VCaP (cell line): ENCODE measurements at regions not wholly inside any gene's neighbourhood (a gene's known extent, or its start where the extent isn't known, plus 50 kb on each side); places are given as distances from the start of the nearest gene placed in this dataset.

Experiments used
- H3K27ac ChIP-seq: fragments of 450-650 bp; 2 replicates; pipeline ENCODE4 v1.5.1; 2017
- CTCF ChIP-seq: fragments of 450-650 bp; conservative IDR thresholded peaks from 2 replicates; pipeline ENCODE4 v1.5.1; 2017; ENCODE audit warnings: mild to moderate bottlenecking, moderate library complexity

- TF ChIP-seq CTCF = no peak
- H3K27ac ChIP-seq = no peak overlapping the region
Observed at GRCh38 chr6:156053626-156054025, 598.0 kb upstream of the NOX3 start.

DNA sequence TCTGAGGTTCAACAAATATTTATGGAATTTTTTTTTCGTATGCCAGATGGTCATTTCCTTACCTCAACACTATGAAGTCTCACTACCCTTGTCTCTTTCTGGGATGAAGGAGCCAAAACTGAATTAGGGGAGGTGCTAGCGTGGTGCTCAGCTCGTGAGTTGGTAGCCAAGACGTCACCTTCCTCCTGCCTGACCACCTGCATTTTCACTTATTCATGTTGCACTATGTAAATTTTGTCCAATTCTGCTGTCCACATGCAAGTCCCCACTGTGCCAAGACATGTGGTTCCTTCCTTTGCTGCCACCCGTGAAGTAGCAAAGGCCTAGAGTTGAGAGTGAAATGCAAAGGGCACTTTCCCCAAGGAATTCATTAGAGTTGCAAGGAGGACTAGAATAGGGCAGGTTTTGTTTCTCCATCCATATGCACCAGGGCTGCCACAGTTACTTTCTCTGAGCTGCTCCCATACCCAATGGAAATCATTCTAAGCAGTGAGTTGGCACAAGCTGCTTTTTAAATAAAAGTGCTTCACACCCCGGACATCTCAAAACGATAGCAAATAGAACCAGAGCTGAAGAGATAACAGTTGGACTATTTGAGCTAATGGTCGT is 591.3 kb upstream of the NOX3 start:
- TF ChIP-seq CTCF = no peak

DNA sequence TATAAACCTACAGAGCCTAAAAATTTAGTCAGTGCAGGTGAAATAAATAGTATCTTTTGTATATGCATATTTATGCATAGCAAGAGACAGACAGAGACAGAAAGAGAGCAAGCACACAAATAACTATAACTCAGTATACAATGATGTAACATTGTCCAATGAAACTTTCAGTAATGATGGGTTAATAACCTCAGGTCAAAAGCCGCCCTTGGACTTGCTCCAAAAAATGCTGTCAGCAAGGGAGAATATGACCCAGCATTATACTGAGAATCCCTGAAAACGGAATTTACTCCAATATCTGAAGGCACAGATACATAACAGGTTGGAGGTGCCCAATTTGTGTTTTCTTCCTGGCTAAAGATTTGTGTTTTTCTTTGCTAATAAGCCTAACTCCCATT is 590.6 kb upstream of the NOX3 start:
- TF ChIP-seq CTCF = no peak
- no peak overlapping the region for H3K27ac ChIP-seq

More for the DNA sequence above, 591.3 kb upstream of the NOX3 start:
- no peak overlapping the region for H3K27ac ChIP-seq

- H3K27ac ChIP-seq = no peak overlapping the region
- no peak for TF ChIP-seq CTCF
Observed at GRCh38 chr6:156045401-156046267, 590.0 kb upstream of the NOX3 start.

GRCh38 chr6:156033598-156033997 is 578.0 kb upstream of the NOX3 start:
- TF ChIP-seq CTCF = no peak
- H3K27ac ChIP-seq = no peak overlapping the region

- no peak for TF ChIP-seq CTCF
- H3K27ac ChIP-seq = no peak overlapping the region
Observed at GRCh38 chr6:156031516-156031915, 575.9 kb upstream of the NOX3 start.

- TF ChIP-seq CTCF = no peak
- no peak overlapping the region for H3K27ac ChIP-seq
Observed at GRCh38 chr6:156030053-156030452, 574.4 kb upstream of the NOX3 start.
